ENCODE measurements at regions not wholly inside any gene's neighbourhood (a gene's known extent, or its start where the extent isn't known, plus 50 kb on each side); places are given as distances from the start of the nearest gene placed in this dataset.

GRCh38 chr10:84047258-84048010, 91.9 kb upstream of the GHITM start:
- Histone ChIP-seq H4K91ac (replicated peaks; ENCODE audit: insufficient read length, low read length) (no peak overlapping the region), H3K23ac (ENCODE audit: insufficient read length) (peak overlapping the region; percentile 52), H2AK5ac (ENCODE audit: low read depth, low read length) (no peak overlapping the region), H4K5ac (ENCODE audit: insufficient read length, low read depth, low read length) (no peak overlapping the region), H3K4ac (replicated peaks; ENCODE audit: insufficient read length, low read depth, low read length) (no peak overlapping the region), H3K9ac (replicated peaks in 1 of 4; ENCODE audit: extremely low read depth in 1 of 4, low read depth in 3 of 4, low read length in 3 of 4) (no peak overlapping the region), H4K20me1 (replicated peaks in 1 of 2; ENCODE audit: control insufficient read depth in 1 of 2, insufficient read depth in 2 of 2, low read length in 2 of 2) (no peaks in the 10 kb centered on the region), H3K79me1 (ENCODE audit: low read depth, low read length) (no peaks in the 10 kb centered on the region), H2BK120ac (replicated peaks; ENCODE audit: low read depth, low read length) (no peak overlapping the region), H3K27ac (ENCODE audit: low read depth, low read length) (no peak overlapping the region), H3K79me2 (ENCODE audit: control insufficient read depth in 1 of 2, insufficient read depth in 2 of 2, low read length in 2 of 2) (no peaks in the 10 kb centered on the region), H2BK5ac (ENCODE audit: low read depth, low read length) (no peak overlapping the region), H2BK15ac (ENCODE audit: low read length) (no peak overlapping the region), H3K4me3 (ENCODE audit: extremely low read depth in 1 of 4, insufficient read depth in 2 of 4, low read depth in 3 of 4, low read length in 4 of 4) (no peak overlapping the region), H2AFZ (ENCODE audit: low read length) (no peak overlapping the region), H3K9me3 (ENCODE audit: insufficient read depth in 2 of 2, low read depth in 1 of 2, low read length in 1 of 2) (peaks cover 3 to 4% of the 10 kb centered on the region in 2 experiments; a peak in 1 of 4 replicates), H3K4me2 (ENCODE audit: insufficient read depth in 1 of 2, low read depth in 2 of 2, low read length in 2 of 2) (no peak overlapping the region), H3K4me1 (replicated peaks in 1 of 4; ENCODE audit: control insufficient read depth in 3 of 4, insufficient read depth in 4 of 4, low read length in 3 of 4) (no peaks in the 10 kb centered on the region), H3K18ac (ENCODE audit: extremely low read depth, low read length) (no peak overlapping the region), H2BK12ac (ENCODE audit: low read depth, low read length) (no peak overlapping the region), H3K23me2 (ENCODE audit: low read depth, low read length) (no peaks in the 10 kb centered on the region), H3K27me3 (replicated peaks in 1 of 4; ENCODE audit: control insufficient read depth in 3 of 4, extremely low read depth in 1 of 4, insufficient read depth in 3 of 4, low read length in 3 of 4) (no peaks in the 10 kb centered on the region), H2BK20ac (ENCODE audit: low read length) (no peak overlapping the region), H3K36me3 (ENCODE audit: control insufficient read depth in 2 of 4, insufficient read depth in 4 of 4, low read length in 3 of 4) (no peaks in the 10 kb centered on the region), H3K56ac (replicated peaks; ENCODE audit: insufficient read length, low read depth, low read length) (no peak overlapping the region), H3K14ac (ENCODE audit: insufficient read length) (no peak overlapping the region), H4K8ac (ENCODE audit: extremely low read depth, insufficient read depth, low read length) (no peak overlapping the region)
- DNase-seq (ENCODE audit: low read depth in 1 of 2, low spot score in 2 of 2) (no peak), FAIRE-seq (no peak)
- ChIA-PET POLR2A (ENCODE audit: partially characterized antibody) (no interaction called here), CTCF (ENCODE audit: partially characterized antibody) (interaction anchor here (0.9 to 1.2 kb wide), 5 partner anchors 12 to 67 kb away, joined by 3 to 4 read pairs (median 3); no protein-coding TSS in a partner anchor)
- WGBS, 2 experiments (ENCODE audit: extremely low coverage in 1 of 2, insufficient coverage in 1 of 2, insufficient read length in 1 of 2, insufficient replicate concordance in 2 of 2, low coverage in 1 of 2, low lambda C conversion rate in 2 of 2, missing lambda C conversion rate in 1 of 2): 89% methylated on average over 3 of the region's 3 CpGs; no CpG with 5 or more reads in 1 of the 2 experiments
- TF ChIP-seq TAF7 (optimal IDR thresholded peaks at IDR 0.05; ENCODE audit: borderline replicate concordance, low read depth, low read length): no peak
- TF ChIP-seq ASH2L (IDR thresholded peaks at IDR 0.05; ENCODE audit: low read length): no peak
- TF ChIP-seq EP300 (IDR thresholded peaks at IDR 0.05; ENCODE audit: borderline replicate concordance in 1 of 2, low read depth in 2 of 2, low read length in 2 of 2): no peak
- no peak for TF ChIP-seq TEAD4 (IDR thresholded peaks at IDR 0.05; ENCODE audit: low read depth, low read length)
- TF ChIP-seq ATF2 (IDR thresholded peaks at IDR 0.05; ENCODE audit: low read length): no peak
- no peak for TF ChIP-seq CHD2 (IDR thresholded peaks at IDR 0.05; ENCODE audit: low read length)
- no peak for TF ChIP-seq TCF12 (IDR thresholded peaks at IDR 0.05; ENCODE audit: low read depth, low read length)
- no peak for TF ChIP-seq PHF8 (conservative IDR thresholded peaks at IDR 0.05; ENCODE audit: low read depth, low read length)
- no peak for TF ChIP-seq SIRT6 (IDR thresholded peaks at IDR 0.05; ENCODE audit: low read length)
- TF ChIP-seq, protein P1, sequence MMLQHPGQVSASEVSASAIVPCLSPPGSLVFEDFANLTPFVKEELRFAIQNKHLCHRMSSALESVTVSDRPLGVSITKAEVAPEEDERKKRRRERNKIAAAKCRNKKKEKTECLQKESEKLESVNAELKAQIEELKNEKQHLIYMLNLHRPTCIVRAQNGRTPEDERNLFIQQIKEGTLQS (IDR thresholded peaks at IDR 0.05; ENCODE audit: insufficient read depth, low read depth, low read length): no peak
